Neural cell (in vitro differentiated cells): ENCODE measurements at regions not wholly inside any gene's neighbourhood (a gene's known extent, or its start where the extent isn't known, plus 50 kb on each side); places are given as distances from the start of the nearest gene placed in this dataset.

Experiments
- H2AFZ ChIP-seq: fragments of 200-600, 300-800 bp; sonication (generic), shearing (Covaris generic); 2 replicates; pipeline ENCODE4 v1.6.0; 2014; ENCODE audit warnings: low read depth, mild to moderate bottlenecking, antibody characterized with exemption, low read length, moderate library complexity
- H3F3A ChIP-seq: fragments of 200-600 bp; shearing (Covaris generic); 2 replicates; pipeline ENCODE4 v1.6.1; 2016; ENCODE audit warnings: mild to moderate bottlenecking, moderate library complexity, mixed read lengths, antibody characterized with exemption, low read length; ENCODE audit not compliant: insufficient read depth, poor library complexity, severe bottlenecking
- H3K27ac ChIP-seq: fragments of 200-600, 300-800 bp; sonication (generic), shearing (Covaris generic); 2 replicates; pipeline ENCODE4 v1.5.1; 2014; ENCODE audit warnings: mild to moderate bottlenecking, low read length, moderate library complexity
- H3K27me3 ChIP-seq: fragments of 300-800, 200-600 bp; sonication (generic), shearing (Covaris generic); 2 replicates; pipeline ENCODE4 v1.6.0; 2014; ENCODE audit warnings: mild to moderate bottlenecking, low read depth, low read length, moderate library complexity; ENCODE audit not compliant: insufficient read depth
- H3K36me3 ChIP-seq: fragments of 300-800, 200-600 bp; sonication (generic), shearing (Covaris generic); 2 replicates; pipeline ENCODE4 v1.5.1; 2014; ENCODE audit warnings: mild to moderate bottlenecking, antibody characterized with exemption, low read length, moderate library complexity; ENCODE audit not compliant: insufficient read depth
- H3K4me2 ChIP-seq: fragments of 300-800, 200-600 bp; sonication (generic), shearing (Covaris generic); 2 replicates; pipeline ENCODE4 v1.6.0; 2014; ENCODE audit warnings: mild to moderate bottlenecking, low read length
- H3K4me3 ChIP-seq: fragments of 300-800, 200-600 bp; sonication (generic), shearing (Covaris generic); 2 replicates; pipeline ENCODE4 v1.5.1; 2014; ENCODE audit warnings: mild to moderate bottlenecking, low read length, moderate library complexity
- H3K79me2 ChIP-seq: fragments of 200-600 bp; shearing (Covaris generic); replicated peaks from 2 replicates; pipeline ENCODE4 v1.6.0; 2014; ENCODE audit warnings: mild to moderate bottlenecking, low read length, moderate library complexity; ENCODE audit not compliant: insufficient read depth
- H3K9ac ChIP-seq: fragments of 300-800, 200-600 bp; sonication (generic), shearing (Covaris generic); 2 replicates; pipeline ENCODE4 v1.6.1; 2016; ENCODE audit warnings: mild to moderate bottlenecking, low read length, mixed read lengths
- H3K9me2 ChIP-seq: fragments of 200-600 bp; shearing (Covaris generic); 2 replicates; pipeline ENCODE4 v1.6.1; 2016; ENCODE audit warnings: mild to moderate bottlenecking, low read length, mixed read lengths; ENCODE audit not compliant: insufficient read depth
- H3K9me3 ChIP-seq: fragments of 200-600, 300-800 bp; sonication (generic), shearing (Covaris generic); 2 replicates; pipeline ENCODE4 v1.6.1; 2016; ENCODE audit warnings: mild to moderate bottlenecking, mixed run types, low read length, moderate library complexity, mixed read lengths
- H4K20me1 ChIP-seq: fragments of 200-600 bp; shearing (Covaris generic); 2 replicates; pipeline ENCODE4 v1.6.1; 2016; ENCODE audit warnings: mild to moderate bottlenecking, mixed run types; ENCODE audit not compliant: insufficient read depth
- EP300 ChIP-seq: fragments of 450-650 bp; conservative IDR thresholded peaks from 2 replicates; pipeline ENCODE4 v1.6.1; 2014; ENCODE audit warnings: antibody characterized with exemption, mild to moderate bottlenecking, moderate library complexity; ENCODE audit not compliant: poor library complexity, severe bottlenecking
- EZH2 ChIP-seq: fragments of 200-600, 300-800 bp; shearing (Covaris generic), sonication (generic); IDR thresholded peaks from 2 replicates; pipeline ENCODE4 v1.6.1; 2014; ENCODE audit warnings: antibody characterized with exemption, low read length, borderline replicate concordance, mild to moderate bottlenecking; ENCODE audit not compliant: insufficient read depth, poor library complexity, severe bottlenecking
- POLR2AphosphoS5 ChIP-seq: IDR thresholded peaks from 2 replicates; pipeline ENCODE4 v1.6.1; 2012
- RAD21 ChIP-seq: fragments of 450-650 bp; conservative IDR thresholded peaks from 2 replicates; pipeline ENCODE4 v1.6.1; 2014; ENCODE audit warnings: antibody characterized with exemption, mild to moderate bottlenecking, moderate library complexity
- SMC3 ChIP-seq: fragments of 450-650 bp; conservative IDR thresholded peaks from 2 replicates; pipeline ENCODE4 v1.6.1; 2014; ENCODE audit warnings: antibody characterized with exemption, mild to moderate bottlenecking, moderate library complexity; ENCODE audit not compliant: poor library complexity
- TAF1 ChIP-seq: IDR thresholded peaks from 2 replicates; pipeline ENCODE4 v1.6.1; 2012; ENCODE audit warnings: low read depth
- TF ChIP-seq, protein P1 (sequence below): fragments of 450-650 bp; IDR thresholded peaks from 2 replicates; pipeline ENCODE4 v1.5.1; 2014; ENCODE audit warnings: antibody characterized with exemption, mild to moderate bottlenecking, moderate library complexity; ENCODE audit not compliant: poor library complexity, severe bottlenecking

DNA sequence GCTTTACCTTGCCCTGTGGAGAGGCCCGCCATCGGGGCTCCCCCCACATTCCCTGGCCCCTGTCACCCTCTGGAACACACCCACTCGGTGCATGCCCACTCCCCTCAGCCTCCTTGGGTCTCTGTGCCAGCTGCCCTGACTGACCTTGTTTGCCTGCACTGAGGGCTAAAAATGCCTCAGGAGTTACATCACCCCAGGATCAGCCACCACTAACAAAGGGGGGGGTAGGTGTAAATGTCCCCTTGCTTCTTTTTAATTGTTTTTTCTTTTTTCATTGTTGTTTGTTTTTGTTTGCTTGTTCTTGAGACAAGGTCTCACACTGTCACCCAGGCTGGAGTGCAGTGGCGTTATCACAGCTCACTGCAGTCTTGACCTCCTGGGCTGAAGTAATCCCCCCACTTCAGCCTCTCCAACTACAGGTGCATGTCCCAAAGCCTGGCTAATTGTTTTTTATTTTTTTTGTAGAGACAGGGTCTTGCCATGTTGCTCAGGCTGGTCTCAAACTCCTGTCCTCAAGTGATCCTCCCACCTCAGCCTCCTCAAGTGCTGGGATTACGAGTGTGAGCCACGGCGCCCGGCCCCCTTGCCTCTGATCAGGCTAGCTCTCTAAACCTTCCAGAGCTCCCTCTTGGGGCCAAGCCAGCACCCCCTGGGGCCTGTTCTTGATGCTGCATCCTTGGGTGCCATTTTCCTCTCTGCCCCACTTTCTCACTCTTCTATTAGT, 297.1 kb downstream of the UQCRFS1 start:
- H3F3A ChIP-seq, result no peaks in the 10 kb centered on the region
- no peaks in the 10 kb centered on the region for H3K27me3 ChIP-seq
- H2AFZ ChIP-seq, result no peak overlapping the region
- no peaks in the 10 kb centered on the region for H3K9me2 ChIP-seq
- no peaks in the 10 kb centered on the region for H3K36me3 ChIP-seq
- TF ChIP-seq POLR2AphosphoS5 (no peak), RAD21 (no peak), TAF1 (no peak), SMC3 (no peak)
- TF ChIP-seq, protein P1, sequence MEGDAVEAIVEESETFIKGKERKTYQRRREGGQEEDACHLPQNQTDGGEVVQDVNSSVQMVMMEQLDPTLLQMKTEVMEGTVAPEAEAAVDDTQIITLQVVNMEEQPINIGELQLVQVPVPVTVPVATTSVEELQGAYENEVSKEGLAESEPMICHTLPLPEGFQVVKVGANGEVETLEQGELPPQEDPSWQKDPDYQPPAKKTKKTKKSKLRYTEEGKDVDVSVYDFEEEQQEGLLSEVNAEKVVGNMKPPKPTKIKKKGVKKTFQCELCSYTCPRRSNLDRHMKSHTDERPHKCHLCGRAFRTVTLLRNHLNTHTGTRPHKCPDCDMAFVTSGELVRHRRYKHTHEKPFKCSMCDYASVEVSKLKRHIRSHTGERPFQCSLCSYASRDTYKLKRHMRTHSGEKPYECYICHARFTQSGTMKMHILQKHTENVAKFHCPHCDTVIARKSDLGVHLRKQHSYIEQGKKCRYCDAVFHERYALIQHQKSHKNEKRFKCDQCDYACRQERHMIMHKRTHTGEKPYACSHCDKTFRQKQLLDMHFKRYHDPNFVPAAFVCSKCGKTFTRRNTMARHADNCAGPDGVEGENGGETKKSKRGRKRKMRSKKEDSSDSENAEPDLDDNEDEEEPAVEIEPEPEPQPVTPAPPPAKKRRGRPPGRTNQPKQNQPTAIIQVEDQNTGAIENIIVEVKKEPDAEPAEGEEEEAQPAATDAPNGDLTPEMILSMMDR, result no peak
- no peaks in the 10 kb centered on the region for H3K9me3 ChIP-seq
- H4K20me1 ChIP-seq, result no peaks in the 10 kb centered on the region
- no peak overlapping the region for H3K4me3 ChIP-seq
- H3K4me2 ChIP-seq, result no peak overlapping the region
- H3K9ac ChIP-seq, result no peak overlapping the region
- no peaks in the 10 kb centered on the region for H3K79me2 ChIP-seq
- H3K27ac ChIP-seq, result no peak overlapping the region

DNA sequence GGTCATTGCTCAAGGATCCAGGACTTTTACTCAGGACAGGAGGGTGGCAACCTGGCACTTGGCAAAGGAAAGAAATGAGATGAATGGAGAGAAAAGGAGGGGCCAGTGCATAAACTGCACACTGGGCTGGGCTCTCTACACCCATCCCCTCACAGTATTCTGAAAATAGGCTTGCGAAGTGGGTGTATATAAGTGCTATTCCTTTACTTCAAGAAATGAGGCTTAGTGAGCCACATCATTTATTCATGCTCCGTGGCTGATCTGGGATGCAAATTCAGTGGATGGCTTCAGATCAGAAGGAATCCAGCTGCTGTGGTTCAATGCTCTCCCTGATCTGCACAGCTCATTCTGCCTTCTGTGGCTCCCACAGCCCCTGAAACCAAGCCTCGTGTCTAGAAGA, 297.7 kb downstream of the UQCRFS1 start:
- Histone ChIP-seq H3K27me3 (no peaks in the 10 kb centered on the region), H3F3A (no peaks in the 10 kb centered on the region), H3K9ac (no peak overlapping the region), H3K79me2 (no peaks in the 10 kb centered on the region), H3K4me3 (no peak overlapping the region), H2AFZ (no peak overlapping the region), H4K20me1 (no peaks in the 10 kb centered on the region), H3K9me2 (no peaks in the 10 kb centered on the region), H3K4me2 (no peak overlapping the region), H3K36me3 (no peaks in the 10 kb centered on the region), H3K27ac (no peak overlapping the region), H3K9me3 (no peaks in the 10 kb centered on the region)
- TF ChIP-seq, protein P1, result no peak
- TF ChIP-seq SMC3 (no peak), TAF1 (no peak)

DNA sequence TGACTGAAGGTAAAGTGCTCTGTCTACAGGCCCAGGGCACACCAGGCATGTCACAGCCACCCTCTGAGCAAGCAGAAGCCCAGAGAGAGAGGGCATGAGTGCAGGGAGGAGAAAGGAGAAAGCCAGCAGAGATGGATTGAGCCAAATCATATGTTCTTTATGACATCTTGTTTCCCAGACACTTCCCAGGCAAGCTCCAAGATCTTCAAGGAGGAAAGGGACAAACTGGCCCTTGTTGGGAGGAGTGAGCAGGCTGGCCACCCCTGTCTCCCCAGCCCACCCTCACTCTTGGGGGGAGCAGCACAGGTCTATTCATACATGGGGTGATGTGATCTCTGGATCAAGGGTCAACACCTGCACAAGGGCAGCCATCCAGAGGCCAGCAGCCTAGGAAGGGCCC, 298.8 kb downstream of the UQCRFS1 start:
- no peaks in the 10 kb centered on the region for H3K79me2 ChIP-seq
- no peaks in the 10 kb centered on the region for H3K9me3 ChIP-seq
- H3F3A ChIP-seq, result no peaks in the 10 kb centered on the region
- no peak for TF ChIP-seq RAD21
- H2AFZ ChIP-seq, result no peak overlapping the region
- no peak overlapping the region for H3K4me2 ChIP-seq
- H3K9ac ChIP-seq, result no peak overlapping the region
- no peaks in the 10 kb centered on the region for H4K20me1 ChIP-seq
- H3K27me3 ChIP-seq, result no peaks in the 10 kb centered on the region
- no peak overlapping the region for H3K27ac ChIP-seq
- H3K4me3 ChIP-seq, result no peak overlapping the region
- no peaks in the 10 kb centered on the region for H3K36me3 ChIP-seq
- H3K9me2 ChIP-seq, result no peaks in the 10 kb centered on the region

DNA sequence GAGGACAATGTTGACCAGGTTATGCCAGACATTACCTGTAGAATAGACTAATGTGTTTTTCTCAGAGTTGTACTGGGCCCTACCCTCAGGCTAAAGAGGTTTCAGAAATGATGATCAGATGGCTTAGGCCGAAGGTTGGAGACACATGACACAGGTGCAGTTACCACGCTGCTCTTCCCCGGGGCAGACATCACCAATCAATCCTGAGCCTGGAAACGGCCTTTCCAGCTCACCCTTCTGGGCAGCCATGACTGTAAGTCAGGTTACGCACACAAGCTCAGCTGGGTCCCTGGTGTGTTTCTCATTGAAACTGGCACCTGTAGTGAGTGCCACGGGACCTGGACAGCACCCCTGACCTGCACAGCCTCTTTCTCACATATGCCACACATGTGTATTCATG, 299.3 kb downstream of the UQCRFS1 start:
- Histone ChIP-seq H3K27me3 (no peaks in the 10 kb centered on the region), H3K9me3 (no peaks in the 10 kb centered on the region)
- TF ChIP-seq, protein P1, result no peak
- TF ChIP-seq POLR2AphosphoS5 (no peak), RAD21 (no peak), EP300 (no peak), EZH2 (no peak)

More for the DNA sequence above, 299.3 kb downstream of the UQCRFS1 start:
- no peaks in the 10 kb centered on the region for H3F3A ChIP-seq
- H3K9ac ChIP-seq, result no peak overlapping the region
- H3K27ac ChIP-seq, result no peak overlapping the region
- H3K36me3 ChIP-seq, result no peaks in the 10 kb centered on the region
- no peak overlapping the region for H3K4me3 ChIP-seq
- H2AFZ ChIP-seq, result no peak overlapping the region
- H4K20me1 ChIP-seq, result no peaks in the 10 kb centered on the region
- H3K4me2 ChIP-seq, result no peak overlapping the region
- H3K79me2 ChIP-seq, result no peaks in the 10 kb centered on the region
- no peaks in the 10 kb centered on the region for H3K9me2 ChIP-seq
